NT2/D1 (cell line): ENCODE measurements at regions not wholly inside any gene's neighbourhood (a gene's known extent, or its start where the extent isn't known, plus 50 kb on each side); places are given as distances from the start of the nearest gene placed in this dataset.

Experiments
- DNase-seq: peaks from one replicate; pipeline ENCODE4 v3.0.0-alpha.2; 2011; ENCODE audit warnings: low read depth, low spot score
- H3K27me3 ChIP-seq: 2 replicates; pipeline ENCODE4 v1.6.0; 2011; ENCODE audit warnings: mild to moderate bottlenecking; ENCODE audit not compliant: insufficient read length, insufficient read depth
- H3K36me3 ChIP-seq: 2 replicates; pipeline ENCODE4 v1.6.1; 2011; ENCODE audit warnings: mild to moderate bottlenecking, low read length, mixed read lengths; ENCODE audit not compliant: insufficient read depth, insufficient read length
- H3K4me1 ChIP-seq: 2 replicates; pipeline ENCODE4 v1.5.1; 2011; ENCODE audit not compliant: insufficient read depth, insufficient read length
- H3K4me3 ChIP-seq: 2 replicates; pipeline ENCODE4 v1.5.1; 2011; ENCODE audit warnings: low read depth; ENCODE audit not compliant: insufficient read length
- H3K9ac ChIP-seq: 2 replicates; pipeline ENCODE4 v1.6.0; 2011; ENCODE audit warnings: low read depth; ENCODE audit not compliant: insufficient read length
- H3K9me3 ChIP-seq: 2 replicates; pipeline ENCODE4 v1.5.1; 2011; ENCODE audit warnings: mild to moderate bottlenecking, low read length; ENCODE audit not compliant: insufficient read depth
- SUZ12 ChIP-seq: IDR thresholded peaks from 2 replicates; pipeline ENCODE4 v1.6.1; 2011; ENCODE audit not compliant: insufficient read length, insufficient read depth; ENCODE audit errors: extremely low read depth
- YY1 ChIP-seq: IDR thresholded peaks from 2 replicates; pipeline ENCODE4 v1.6.1; 2011; ENCODE audit not compliant: insufficient read length, insufficient read depth
- ZNF274 ChIP-seq: IDR thresholded peaks from 2 replicates; pipeline ENCODE4 v1.6.1; 2011; ENCODE audit warnings: mild to moderate bottlenecking, low read depth, low read length

GRCh38 chr21:28237661-28238060, 755.0 kb downstream of the LTN1 start:
- TF ChIP-seq YY1 (no peak), SUZ12 (no peak), ZNF274 (no peak)
- Histone ChIP-seq H3K36me3 (no peaks in the 10 kb centered on the region), H3K4me3 (no peak overlapping the region), H3K9ac (no peak overlapping the region), H3K27me3 (no peaks in the 10 kb centered on the region), H3K4me1 (no peaks in the 10 kb centered on the region), H3K9me3 (no peaks in the 10 kb centered on the region)
- DNase-seq, result no peak

GRCh38 chr21:28235169-28235895, 757.3 kb downstream of the LTN1 start:
- no peaks in the 10 kb centered on the region for H3K36me3 ChIP-seq
- no peak for DNase-seq
- no peaks in the 10 kb centered on the region for H3K4me1 ChIP-seq
- H3K27me3 ChIP-seq, result no peaks in the 10 kb centered on the region
- TF ChIP-seq SUZ12, result no peak
- TF ChIP-seq YY1, result no peak
- TF ChIP-seq ZNF274, result no peak
- H3K9ac ChIP-seq, result no peak overlapping the region
- H3K4me3 ChIP-seq, result no peak overlapping the region
- no peaks in the 10 kb centered on the region for H3K9me3 ChIP-seq

- TF ChIP-seq SUZ12 (no peak), YY1 (no peak), ZNF274 (no peak)
- Histone ChIP-seq H3K27me3 (no peaks in the 10 kb centered on the region), H3K9ac (no peak overlapping the region), H3K36me3 (no peaks in the 10 kb centered on the region), H3K4me1 (no peaks in the 10 kb centered on the region), H3K9me3 (no peaks in the 10 kb centered on the region), H3K4me3 (no peak overlapping the region)
- DNase-seq, result no peak
Observed at GRCh38 chr21:28234326-28234725, 758.4 kb downstream of the LTN1 start.

GRCh38 chr21:28233536-28234220, 759.0 kb downstream of the LTN1 start:
- no peak for DNase-seq
- no peaks in the 10 kb centered on the region for H3K4me1 ChIP-seq
- no peaks in the 10 kb centered on the region for H3K36me3 ChIP-seq
- no peak overlapping the region for H3K9ac ChIP-seq
- TF ChIP-seq SUZ12 (no peak), ZNF274 (no peak), YY1 (no peak)
- no peaks in the 10 kb centered on the region for H3K27me3 ChIP-seq
- H3K9me3 ChIP-seq, result no peaks in the 10 kb centered on the region
- no peak overlapping the region for H3K4me3 ChIP-seq

- no peaks in the 10 kb centered on the region for H3K9me3 ChIP-seq
- DNase-seq, result no peak
- H3K4me1 ChIP-seq, result no peaks in the 10 kb centered on the region
- H3K36me3 ChIP-seq, result no peaks in the 10 kb centered on the region
- H3K9ac ChIP-seq, result no peak overlapping the region
- no peak overlapping the region for H3K4me3 ChIP-seq
- TF ChIP-seq ZNF274 (no peak), YY1 (no peak), SUZ12 (no peak)
- no peaks in the 10 kb centered on the region for H3K27me3 ChIP-seq
Observed at GRCh38 chr21:28230559-28230958, 762.1 kb downstream of the LTN1 start.

- Histone ChIP-seq H3K9me3 (no peaks in the 10 kb centered on the region), H3K4me1 (no peaks in the 10 kb centered on the region), H3K27me3 (no peaks in the 10 kb centered on the region), H3K4me3 (no peak overlapping the region), H3K9ac (no peak overlapping the region), H3K36me3 (no peaks in the 10 kb centered on the region)
- no peak for DNase-seq
- no peak for TF ChIP-seq ZNF274
- no peak for TF ChIP-seq SUZ12
- TF ChIP-seq YY1, result no peak
Observed at GRCh38 chr21:28229814-28230213, 762.9 kb downstream of the LTN1 start.

GRCh38 chr21:28228636-28228995, 764.1 kb downstream of the LTN1 start:
- TF ChIP-seq YY1 (no peak), SUZ12 (no peak), ZNF274 (no peak)
- no peaks in the 10 kb centered on the region for H3K36me3 ChIP-seq
- H3K4me1 ChIP-seq, result no peaks in the 10 kb centered on the region
- H3K9me3 ChIP-seq, result no peaks in the 10 kb centered on the region
- H3K27me3 ChIP-seq, result no peaks in the 10 kb centered on the region
- no peak for DNase-seq
- no peak overlapping the region for H3K4me3 ChIP-seq
- H3K9ac ChIP-seq, result no peak overlapping the region
